ENCODE measurements at regions not wholly inside any gene's neighbourhood (a gene's known extent, or its start where the extent isn't known, plus 50 kb on each side); places are given as distances from the start of the nearest gene placed in this dataset.

GRCh38 chr18:42179542-42180121, 224.6 kb downstream of the PIK3C3 start:
- DNase-seq: no peak
- intact Hi-C loops (cut with DNase I; ENCODE audit: low total_unique reads): no loop called here
- no peak overlapping the region for H3K27ac ChIP-seq
- peaks cover 0 to 14% (median 3%) of the 10 kb centered on the region in 4 donors for H3K4me1 ChIP-seq
- no peaks in the 10 kb centered on the region for H3K36me3 ChIP-seq
- no peaks in the 10 kb centered on the region for H3K9me3 ChIP-seq
- no peak overlapping the region for H3K4me3 ChIP-seq
- H3K27me3 ChIP-seq: no peaks in the 10 kb centered on the region
- TF ChIP-seq CTCF (IDR thresholded peaks at IDR 0.05): no peak

- Histone ChIP-seq H3K27me3 (no peaks in the 10 kb centered on the region), H3K27ac (no peak overlapping the region), H3K36me3 (no peaks in the 10 kb centered on the region), H3K9me3 (no peaks in the 10 kb centered on the region), H3K4me3 (no peak overlapping the region), H3K4me1 (peaks cover 0 to 14% (median 3%) of the 10 kb centered on the region in 4 donors)
- intact Hi-C loops (cut with DNase I; ENCODE audit: low total_unique reads): no loop called here
- TF ChIP-seq CTCF (IDR thresholded peaks at IDR 0.05): no peak
- DNase-seq: no peak
Measured at GRCh38 chr18:42181474-42181873, 226.4 kb downstream of the PIK3C3 start.

GRCh38 chr18:42182728-42183700, 228.0 kb downstream of the PIK3C3 start:
- intact Hi-C loops (cut with DNase I; ENCODE audit: low total_unique reads): no loop called here
- DNase-seq: no peak
- TF ChIP-seq CTCF (IDR thresholded peaks at IDR 0.05): no peak
- peaks cover 0 to 14% (median 3%) of the 10 kb centered on the region in 4 donors for H3K4me1 ChIP-seq
- H3K9me3 ChIP-seq: no peaks in the 10 kb centered on the region
- H3K27me3 ChIP-seq: no peaks in the 10 kb centered on the region
- no peaks in the 10 kb centered on the region for H3K36me3 ChIP-seq
- no peak overlapping the region for H3K4me3 ChIP-seq
- no peak overlapping the region for H3K27ac ChIP-seq

- H3K27ac ChIP-seq: no peak overlapping the region
- no peaks in the 10 kb centered on the region for H3K36me3 ChIP-seq
- no peaks in the 10 kb centered on the region for H3K9me3 ChIP-seq
- no peak for DNase-seq
- H3K27me3 ChIP-seq: no peaks in the 10 kb centered on the region
- TF ChIP-seq CTCF (IDR thresholded peaks at IDR 0.05): no peak
- no peak overlapping the region for H3K4me3 ChIP-seq
- peaks cover 0 to 14% (median 3%) of the 10 kb centered on the region in 4 donors for H3K4me1 ChIP-seq
- intact Hi-C loops (cut with DNase I; ENCODE audit: low total_unique reads): no loop called here
Measured at GRCh38 chr18:42183746-42184145, 228.7 kb downstream of the PIK3C3 start.

GRCh38 chr18:42184685-42185477, 229.8 kb downstream of the PIK3C3 start:
- Histone ChIP-seq H3K9me3 (no peaks in the 10 kb centered on the region), H3K4me1 (peaks cover 0 to 14% (median 3%) of the 10 kb centered on the region in 4 donors), H3K36me3 (no peaks in the 10 kb centered on the region), H3K27ac (no peak overlapping the region), H3K27me3 (no peaks in the 10 kb centered on the region), H3K4me3 (no peak overlapping the region)
- no peak for TF ChIP-seq CTCF (IDR thresholded peaks at IDR 0.05)
- intact Hi-C loops (cut with DNase I; ENCODE audit: low total_unique reads): no loop called here
- DNase-seq: no peak

Data from tibial artery (tissue), 4 donors.